GM23338 (cell line): ENCODE measurements at regions not wholly inside any gene's neighbourhood (a gene's known extent, or its start where the extent isn't known, plus 50 kb on each side); places are given as distances from the start of the nearest gene placed in this dataset.

Source experiments
- ATAC-seq: fragments of 200-7000 bp; cut with Tn5 transposase; 3 replicates; pipeline ENCODE4 v1.9.1; 2020
- DNase-seq: peaks from one replicate; pipeline ENCODE4 v3.0.0-alpha.2; 2015; ENCODE audit warnings: low spot score
- H2AFZ ChIP-seq: fragments of 200-600 bp; sonication (generic); 2 replicates; pipeline ENCODE4 v1.8.0; 2016; ENCODE audit warnings: antibody characterized with exemption, mild to moderate bottlenecking, moderate library complexity
- H3F3A ChIP-seq: fragments of 200-600 bp; sonication (generic); replicated peaks from 2 replicates; pipeline ENCODE4 v1.8.0; 2017; ENCODE audit warnings: antibody characterized with exemption, mixed run types, low read depth
- H3K27ac ChIP-seq: fragments of 200-600 bp; sonication (generic); 2 replicates; pipeline ENCODE4 v1.6.1; 2016; ENCODE audit warnings: low read depth
- H3K27me3 ChIP-seq: fragments of 200-600 bp; sonication (generic); 2 replicates; pipeline ENCODE4 v1.8.0; 2016; ENCODE audit warnings: mild to moderate bottlenecking, mixed run types, moderate library complexity; ENCODE audit not compliant: insufficient read depth
- H3K36me3 ChIP-seq: fragments of 200-600 bp; sonication (generic); 2 replicates; pipeline ENCODE4 v1.8.0; 2016; ENCODE audit warnings: mild to moderate bottlenecking; ENCODE audit not compliant: insufficient read depth
- H3K4me1 ChIP-seq: fragments of 200-600 bp; sonication (generic); 2 replicates; pipeline ENCODE4 v1.8.0; 2016; ENCODE audit warnings: mild to moderate bottlenecking, moderate library complexity; ENCODE audit not compliant: insufficient read depth
- H3K4me2 ChIP-seq: fragments of 200-600 bp; sonication (generic); 2 replicates; pipeline ENCODE4 v1.7.1; 2017; ENCODE audit warnings: mixed run types
- H3K4me3 ChIP-seq: fragments of 200-600 bp; sonication (generic); 2 replicates; pipeline ENCODE4 v1.6.1; 2016; ENCODE audit warnings: mixed run types
- H3K79me2 ChIP-seq: fragments of 200-600 bp; sonication (generic); replicated peaks from 2 replicates; pipeline ENCODE4 v1.8.0; 2017; ENCODE audit warnings: mild to moderate bottlenecking; ENCODE audit not compliant: insufficient read depth
- H3K9me2 ChIP-seq: fragments of 200-600 bp; sonication (generic); 2 replicates; pipeline ENCODE4 v1.8.0; 2017; ENCODE audit not compliant: insufficient read depth
- H4K20me1 ChIP-seq: fragments of 200-600 bp; sonication (generic); replicated peaks from 2 replicates; pipeline ENCODE4 v1.8.0; 2017; ENCODE audit warnings: mild to moderate bottlenecking; ENCODE audit not compliant: insufficient read depth
- H3K27ac Mint-ChIP-seq: 2 replicates; pipeline ENCODE4 v1.8.0; 2020; ENCODE audit warnings: inconsistent platforms, mild to moderate bottlenecking, moderate library complexity, mixed read lengths
- H3K27me3 Mint-ChIP-seq: 3 replicates; pipeline ENCODE4 v1.8.0; 2022; ENCODE audit warnings: low read depth, mild to moderate bottlenecking, moderate library complexity, mixed read lengths, inconsistent platforms; ENCODE audit not compliant: insufficient read depth, poor library complexity
- H3K36me3 Mint-ChIP-seq: 3 replicates; pipeline ENCODE4 v1.8.0; 2021; ENCODE audit warnings: low read depth, mild to moderate bottlenecking, inconsistent platforms, moderate library complexity, mixed read lengths
- H3K4me1 Mint-ChIP-seq: 3 replicates; pipeline ENCODE4 v1.8.0; 2020; ENCODE audit warnings: mild to moderate bottlenecking, inconsistent platforms, mixed read lengths
- H3K4me3 Mint-ChIP-seq: 3 replicates; pipeline ENCODE4 v1.8.0; 2021; ENCODE audit warnings: moderate library complexity, mild to moderate bottlenecking, inconsistent platforms, mixed read lengths
- H3K9me3 Mint-ChIP-seq: 3 replicates; pipeline ENCODE4 v1.8.0; 2020; ENCODE audit warnings: moderate library complexity, mild to moderate bottlenecking, inconsistent platforms, mixed read lengths
- CREB1 ChIP-seq: fragments of 250-450 bp; sonication (Bioruptor Pico); IDR thresholded peaks from 2 replicates; pipeline ENCODE4 v1.5.0; 2020; ENCODE audit warnings: low read depth, mild to moderate bottlenecking, moderate library complexity
- CTCF ChIP-seq, 2 experiments: fragments of 200-600 bp in 1 of 2; sonication (generic) in 1 of 2; conservative IDR thresholded peaks; 2 replicates each; pipeline versions ENCODE4 v1.5.1 to v1.6.1; 2016 to 2017; ENCODE audit warnings: antibody characterized with exemption in 2 of 2, low read depth in 2 of 2, mild to moderate bottlenecking in 2 of 2, moderate library complexity in 1 of 2
- ETS1 ChIP-seq: IDR thresholded peaks from 2 replicates; pipeline ENCODE4 v1.6.1; 2016; ENCODE audit warnings: antibody characterized with exemption
- EZH2 ChIP-seq: fragments of 200-600 bp; sonication (generic); IDR thresholded peaks from one replicate; pipeline ENCODE4 v1.8.0; 2017; ENCODE audit warnings: antibody characterized with exemption, mild to moderate bottlenecking, low read depth; ENCODE audit not compliant: unreplicated experiment
- EZH2phosphoT487 ChIP-seq: fragments of 200-600 bp; sonication (generic); IDR thresholded peaks from one replicate; pipeline ENCODE4 v1.8.1; 2018; ENCODE audit warnings: antibody characterized with exemption; ENCODE audit not compliant: unreplicated experiment
- REST ChIP-seq: IDR thresholded peaks from one replicate; pipeline ENCODE4 v1.6.1; 2018; ENCODE audit warnings: antibody characterized with exemption; ENCODE audit not compliant: unreplicated experiment
- ZNF114 ChIP-seq: fragments of 250-450 bp; sonication (Bioruptor Pico); IDR thresholded peaks from 2 replicates; pipeline ENCODE4 v1.5.0; 2020; ENCODE audit warnings: mild to moderate bottlenecking, moderate library complexity
- ZNF462 ChIP-seq: fragments of 250-450 bp; sonication (Bioruptor Pico); IDR thresholded peaks from 2 replicates; pipeline ENCODE4 v1.5.0; 2020; ENCODE audit warnings: mild to moderate bottlenecking, moderate library complexity

- peaks cover 2% of the 10 kb centered on the region; the same call in 1 of the 3 replicates for H3K36me3 Mint-ChIP-seq
- Histone ChIP-seq H3K4me3 (no peak overlapping the region), H2AFZ (no peak overlapping the region), H3K36me3 (no peaks in the 10 kb centered on the region), H3K4me2 (no peak overlapping the region), H3K27me3 (no peaks in the 10 kb centered on the region), H3K79me2 (no peaks in the 10 kb centered on the region), H3K4me1 (no peaks in the 10 kb centered on the region), H4K20me1 (no peaks in the 10 kb centered on the region), H3F3A (no peaks in the 10 kb centered on the region), H3K27ac (no peak overlapping the region), H3K9me2 (no peaks in the 10 kb centered on the region)
- peaks cover 2% of the 10 kb centered on the region for H3K27me3 Mint-ChIP-seq
- no peaks in the 10 kb centered on the region; the same call in 2 of the 3 replicates for H3K4me1 Mint-ChIP-seq
- no peak overlapping the region for H3K27ac Mint-ChIP-seq
- no peak for ATAC-seq
- DNase-seq = no peak
- peaks cover 2% of the 10 kb centered on the region; the same call in 1 of the 3 replicates for H3K9me3 Mint-ChIP-seq
- TF ChIP-seq EZH2phosphoT487 = no peak
- no peak for TF ChIP-seq EZH2
- no peak for TF ChIP-seq ZNF462 (CRISPR knock-in tag)
- TF ChIP-seq CTCF (conservative IDR thresholded peaks at IDR 0.05; ENCODE audit: low read depth in 2 of 2) = no peak
- TF ChIP-seq REST = no peak
- no peak for TF ChIP-seq CREB1 (CRISPR knock-in tag)
- TF ChIP-seq ZNF114 = no peak
- TF ChIP-seq ETS1 = no peak
- no peak overlapping the region for H3K4me3 Mint-ChIP-seq
Observed at GRCh38 chr2:41926614-41927580, 120.9 kb upstream of the PKDCC start.
